HG02623 (cell line): ENCODE measurements at regions not wholly inside any gene's neighbourhood (a gene's known extent, or its start where the extent isn't known, plus 50 kb on each side); places are given as distances from the start of the nearest gene placed in this dataset.
"Not testable (repeated sequence)": the region's sequence is repeated elsewhere in the genome, so short reads cannot be mapped to it uniquely, and the experiment has no call there.

ENCODE experiments used
- ATAC-seq: cut with Tn5 transposase; IDR thresholded peaks from one replicate; pipeline ENCODE4 v1.9.1; 2021; ENCODE audit warnings: moderate library complexity; ENCODE audit not compliant: unreplicated experiment

DNA sequence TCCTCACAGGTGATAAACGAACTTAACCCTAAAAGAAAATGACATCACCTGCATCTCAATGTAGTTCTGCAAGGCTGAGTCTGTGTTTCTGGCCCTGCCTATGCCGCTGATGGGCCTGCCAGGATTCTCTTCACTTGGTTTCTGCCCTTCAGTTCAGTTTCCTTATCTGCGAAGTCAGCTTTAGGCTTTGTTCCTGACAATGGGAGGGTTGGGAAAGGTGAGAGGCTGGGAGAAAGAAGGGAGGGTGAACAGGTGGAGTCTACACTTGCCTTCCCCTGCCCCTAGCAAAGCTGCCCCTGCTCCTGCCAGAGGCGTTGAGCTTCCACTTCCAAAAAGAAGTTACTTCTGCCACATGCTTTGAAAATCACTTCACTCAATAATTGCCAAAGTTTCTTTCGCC, 124.0 kb upstream of the APCDD1 start:
- ATAC-seq = no peak

- ATAC-seq = no peak
Observed at GRCh38 chr18:10332452-10332851, 122.0 kb upstream of the APCDD1 start.

DNA sequence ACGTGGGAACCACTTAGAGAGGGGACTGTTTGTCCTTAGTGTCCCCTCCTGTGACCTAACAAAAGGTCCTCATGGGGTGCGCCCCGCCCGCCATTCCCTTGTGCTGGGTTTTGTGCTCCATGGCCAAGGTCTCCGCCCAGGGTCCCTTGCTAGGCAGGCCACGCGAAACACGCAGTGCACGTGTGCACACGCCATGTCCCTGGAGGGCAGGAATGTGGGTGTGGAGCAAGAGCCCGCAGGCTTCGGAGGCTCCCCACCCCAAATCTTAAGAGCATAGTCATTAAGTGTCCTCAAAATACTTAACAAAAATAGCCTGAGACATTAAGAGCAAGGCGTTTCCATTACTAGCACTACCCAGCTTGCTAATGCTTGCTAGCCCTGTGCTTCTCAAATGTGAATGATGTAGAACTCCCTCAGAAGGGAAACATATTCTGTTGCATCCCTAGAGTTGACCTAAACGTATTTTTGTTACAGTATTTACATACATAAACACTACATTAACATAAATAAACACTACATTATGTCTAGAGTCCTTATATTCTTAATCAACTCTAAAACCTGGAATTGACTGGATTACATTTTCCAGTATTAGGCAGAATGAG, 117.6 kb upstream of the APCDD1 start:
- ATAC-seq = no peak

DNA sequence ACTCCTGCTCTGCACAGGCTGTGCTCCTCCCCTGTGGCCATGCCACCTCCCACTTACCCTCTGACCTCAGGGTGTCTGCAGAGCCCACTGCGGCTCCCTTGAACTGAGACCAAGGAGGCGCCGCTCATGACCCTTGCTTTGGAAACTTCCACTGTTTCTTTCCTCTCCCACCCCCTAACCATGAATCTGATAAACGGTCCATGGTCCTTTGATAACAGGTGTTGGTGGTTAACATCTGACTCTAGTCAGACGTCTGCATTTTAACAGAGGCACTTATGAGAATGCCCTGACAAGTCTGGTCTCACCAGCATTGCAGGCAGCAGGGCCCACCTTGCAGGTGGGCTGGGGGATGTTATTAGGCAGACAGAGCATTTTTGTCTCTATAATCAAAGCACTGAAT, 113.6 kb upstream of the APCDD1 start:
- no peak for ATAC-seq

- no peak for ATAC-seq
Observed at GRCh38 chr18:10343778-10344177, 110.7 kb upstream of the APCDD1 start.

DNA sequence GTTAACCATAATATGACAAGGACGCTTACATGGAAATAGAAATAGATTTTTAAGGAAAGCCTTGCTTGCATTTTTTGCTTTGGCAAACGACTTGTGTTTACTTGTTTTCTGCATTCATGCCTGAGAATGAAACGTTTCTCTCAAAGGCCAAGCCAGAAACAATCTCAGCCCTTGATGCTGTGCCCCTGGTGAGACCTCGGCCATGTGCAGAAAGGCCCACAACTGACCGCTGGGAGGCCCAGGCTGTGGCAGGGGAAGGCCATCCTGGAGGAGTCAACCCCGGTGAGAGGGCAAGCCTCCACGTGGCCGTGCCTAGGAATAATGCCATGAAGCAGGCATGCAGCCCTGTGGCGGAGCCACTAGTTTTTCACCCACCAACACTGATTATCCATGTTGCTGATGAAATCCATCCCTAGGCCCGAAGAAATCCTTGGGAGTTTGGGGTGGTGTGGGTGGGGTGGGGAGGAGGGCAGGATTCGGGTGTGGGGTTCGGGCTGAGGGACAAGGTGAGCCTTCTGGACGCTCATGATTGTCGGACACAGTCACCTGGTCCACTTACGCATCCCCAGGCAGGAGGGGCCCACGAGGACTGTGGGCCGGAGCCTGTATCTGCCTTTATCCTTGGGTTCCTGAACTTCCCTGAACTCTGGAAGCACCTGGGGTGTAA, 107.6 kb upstream of the APCDD1 start:
- ATAC-seq = no peak

DNA sequence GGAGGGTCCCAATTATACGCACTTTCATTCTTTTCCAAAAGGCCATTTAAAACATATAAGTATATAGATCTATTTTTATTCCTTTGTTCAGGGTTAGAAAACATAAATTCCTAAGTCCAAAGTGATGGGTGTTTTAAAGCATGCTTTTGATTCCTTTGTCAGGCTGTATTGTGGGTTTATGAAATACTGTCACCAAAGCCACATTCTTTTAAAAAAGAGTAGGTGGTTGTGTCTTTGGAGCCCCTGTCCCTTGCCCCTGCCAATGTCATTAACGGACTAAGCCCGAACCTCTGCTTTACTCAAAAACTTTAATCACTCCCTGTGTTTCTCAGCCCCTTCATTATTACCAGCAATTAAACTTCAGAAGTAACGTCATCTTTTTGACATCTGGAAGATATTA, 104.9 kb upstream of the APCDD1 start:
- no peak for ATAC-seq

DNA sequence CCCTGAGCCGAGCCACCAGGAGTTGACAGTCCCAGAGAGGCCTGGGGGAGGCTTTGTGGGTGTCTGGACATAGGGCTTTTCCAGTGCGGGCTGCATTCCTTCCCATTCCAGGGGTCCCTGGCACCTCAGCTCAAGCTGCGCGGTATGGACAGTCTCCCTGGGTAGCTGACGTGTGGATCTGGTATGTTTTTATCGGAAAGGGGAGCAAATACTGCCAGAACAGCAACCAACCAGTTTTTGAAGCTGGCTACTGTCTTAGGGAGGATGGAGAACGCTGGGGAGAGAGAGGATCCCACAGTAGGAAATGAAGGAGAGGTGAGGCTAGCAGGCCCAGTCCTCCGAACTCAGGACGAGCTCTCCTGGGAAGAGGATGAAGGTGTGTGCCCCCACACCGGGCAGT, 103.8 kb upstream of the APCDD1 start:
- no peak for ATAC-seq

DNA sequence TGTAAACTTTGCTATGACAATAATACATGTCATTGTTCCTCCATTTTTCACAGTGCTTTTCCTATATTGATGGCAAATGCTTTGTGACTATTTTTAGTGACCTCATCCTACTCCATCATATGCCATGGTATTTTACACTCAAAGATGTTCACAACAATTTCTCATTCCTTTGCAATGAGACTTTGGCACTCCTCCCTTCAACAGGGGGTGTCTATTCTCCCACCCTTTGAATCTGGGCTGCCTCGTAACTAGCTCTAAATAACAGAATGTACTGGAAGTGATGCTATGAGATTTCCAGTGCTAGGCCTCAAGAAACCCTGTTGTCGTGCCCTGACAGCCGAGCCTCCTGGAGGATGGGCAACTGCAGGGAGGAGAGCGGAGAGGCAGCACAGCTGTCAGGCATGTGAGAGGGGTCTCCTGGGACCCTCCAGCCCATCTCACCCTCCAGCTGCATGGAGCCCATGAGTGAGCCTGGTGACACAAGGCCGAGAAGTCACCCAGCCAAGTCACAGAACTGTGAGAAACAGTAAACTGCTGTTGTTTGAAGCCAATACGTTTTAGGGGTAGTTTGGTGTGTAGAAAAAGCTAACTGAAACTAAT, 103.1 kb upstream of the APCDD1 start:
- no peak for ATAC-seq

DNA sequence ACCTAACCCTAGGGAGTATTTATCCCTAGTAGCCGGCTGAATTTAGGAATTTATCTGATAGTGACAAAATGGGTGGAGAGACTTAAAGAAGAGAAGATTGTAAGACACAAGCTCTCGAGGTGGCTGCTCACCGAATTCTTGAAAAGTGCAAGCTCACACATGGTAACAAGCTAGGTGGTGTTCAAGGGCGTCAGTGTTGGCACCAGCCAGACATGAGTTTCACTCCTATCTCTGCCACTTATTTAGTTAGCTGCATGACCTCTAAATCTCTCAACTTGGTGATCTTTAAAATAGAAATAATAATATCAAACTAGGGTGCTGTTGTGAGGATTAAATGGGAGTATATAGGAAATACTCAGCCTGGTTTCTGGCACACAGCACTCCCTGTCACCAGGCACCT, 102.6 kb upstream of the APCDD1 start:
- no peak for ATAC-seq

- no peak for ATAC-seq
Observed at GRCh38 chr18:10352671-10353070, 101.8 kb upstream of the APCDD1 start.

DNA sequence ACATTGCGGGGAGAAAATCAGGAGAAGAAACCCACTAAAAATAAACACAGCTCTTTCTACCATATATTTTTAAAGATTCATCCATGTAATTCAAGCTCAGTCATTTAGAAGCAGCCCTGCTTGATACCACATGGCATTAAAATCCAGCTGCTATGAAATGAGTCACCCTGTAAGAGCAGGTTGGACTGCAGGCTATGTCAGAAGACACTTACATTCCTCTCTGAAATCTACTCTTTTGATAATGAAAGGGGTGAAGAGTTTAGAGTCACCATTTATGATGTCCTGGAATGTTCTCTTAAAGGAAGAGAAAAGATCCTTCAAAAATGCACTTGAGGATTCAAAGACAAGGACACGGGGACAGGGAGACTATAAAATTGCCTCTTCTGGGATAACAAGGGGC, 100.6 kb upstream of the APCDD1 start:
- ATAC-seq = no peak

- no peak for ATAC-seq
Observed at GRCh38 chr18:10354241-10354811, 100.1 kb upstream of the APCDD1 start.

DNA sequence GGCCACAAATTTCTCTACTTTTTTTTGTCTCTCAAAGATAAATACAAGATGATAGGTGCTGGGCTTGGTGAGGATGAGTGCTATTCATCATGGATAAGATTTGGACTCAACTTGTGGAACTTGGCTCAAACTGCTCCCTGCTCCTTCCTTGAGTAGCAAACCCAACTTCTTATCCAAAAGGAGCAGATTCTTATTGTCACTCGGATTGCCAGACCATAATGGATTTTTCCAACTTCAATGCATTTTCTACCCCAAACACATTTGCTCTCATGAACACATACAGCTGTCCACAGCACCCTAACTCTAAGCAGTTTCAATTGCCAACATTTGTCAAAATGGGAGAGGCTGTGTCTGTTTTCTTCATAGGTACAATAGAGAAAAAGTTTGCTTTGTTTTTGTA, 99.5 kb upstream of the APCDD1 start:
- ATAC-seq = no peak

GRCh38 chr18:10356999-10357398, 97.4 kb upstream of the APCDD1 start:
- ATAC-seq = not testable (repeated sequence)

GRCh38 chr18:10361660-10362059, 92.8 kb upstream of the APCDD1 start:
- no peak for ATAC-seq

- ATAC-seq = no peak
Observed at GRCh38 chr18:10365021-10365500, 89.4 kb upstream of the APCDD1 start.

GRCh38 chr18:10365901-10366300, 88.5 kb upstream of the APCDD1 start:
- no peak for ATAC-seq

DNA sequence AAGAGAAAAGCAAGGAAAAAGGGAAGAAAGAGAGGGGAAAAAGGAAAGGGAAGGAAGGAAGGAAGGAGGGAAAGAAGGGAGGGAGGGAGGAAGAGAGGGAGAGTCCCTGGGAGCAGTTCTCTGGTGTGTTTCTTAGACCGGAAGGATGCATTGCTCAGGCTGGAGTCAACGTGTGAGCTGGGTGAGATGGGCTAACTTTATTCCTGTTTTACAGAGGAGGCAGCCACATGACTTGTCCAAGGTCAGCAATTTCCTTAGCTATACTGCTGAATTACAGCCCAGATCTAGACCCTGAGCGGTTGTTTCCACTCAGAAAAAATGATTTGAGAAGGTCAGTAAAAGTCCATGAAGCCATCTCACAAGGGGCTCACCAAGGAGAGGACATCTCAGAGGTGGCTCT, 86.6 kb upstream of the APCDD1 start:
- ATAC-seq = no peak

DNA sequence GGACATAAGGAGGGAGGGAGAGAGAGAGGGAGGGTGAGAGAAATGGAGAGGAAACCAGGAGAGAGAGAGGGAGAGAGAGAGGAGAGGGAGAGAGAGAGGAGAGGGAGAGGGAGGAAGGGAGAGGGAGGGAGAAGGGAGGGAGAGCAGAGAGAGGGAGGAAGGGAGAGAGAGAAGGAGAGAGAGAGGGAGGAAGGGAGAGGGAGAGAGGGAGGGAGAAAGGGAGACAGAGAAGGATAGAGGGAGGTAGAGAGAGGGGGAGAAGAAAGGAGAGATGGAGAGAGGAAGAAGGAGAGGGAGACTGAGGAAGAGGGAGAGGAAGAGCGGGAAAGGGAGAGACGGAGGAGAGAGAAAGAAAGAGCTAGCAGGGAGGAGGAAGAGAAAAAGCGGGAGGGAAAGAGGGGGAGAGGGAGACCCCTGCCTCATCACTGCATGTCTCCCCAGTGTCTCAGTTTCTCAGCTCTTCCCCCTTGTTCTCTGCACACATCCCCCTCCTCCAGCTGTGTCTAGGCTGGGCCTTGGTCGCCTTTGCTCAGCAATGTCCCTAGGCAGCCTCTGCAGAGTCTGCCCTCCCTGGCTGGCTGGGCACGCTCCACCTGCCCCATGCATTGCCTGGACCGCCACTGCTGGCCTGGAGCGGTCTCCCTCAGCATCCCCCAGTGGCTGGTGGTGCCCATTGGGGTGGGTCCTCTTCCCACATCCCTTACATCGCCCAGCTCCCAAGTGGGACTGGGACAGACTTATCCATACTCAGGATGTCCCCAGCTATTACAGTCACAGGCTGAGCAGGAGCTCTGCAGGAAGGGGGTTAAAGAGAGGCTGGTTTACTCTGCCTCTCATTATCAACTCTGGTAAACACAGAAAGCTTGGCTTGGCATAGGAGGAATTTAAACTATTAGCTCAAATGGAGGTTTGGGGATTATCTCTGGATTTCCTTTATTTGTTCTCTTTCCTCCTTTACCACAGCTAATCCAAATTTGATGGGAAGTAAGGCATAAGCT, 85.7 kb upstream of the APCDD1 start:
- ATAC-seq = no peak

GRCh38 chr18:10370716-10371115, 83.7 kb upstream of the APCDD1 start:
- ATAC-seq = no peak
